Endothelial cell of umbilical vein (primary cell): ENCODE measurements at regions not wholly inside any gene's neighbourhood (a gene's known extent, or its start where the extent isn't known, plus 50 kb on each side); places are given as distances from the start of the nearest gene placed in this dataset.

Experiments used
- EZH2 ChIP-seq: IDR thresholded peaks from 2 replicates; pipeline ENCODE4 v1.6.1; 2012; ENCODE audit warnings: borderline replicate concordance, low read depth, mild to moderate bottlenecking, moderate library complexity, low read length, inconsistent platforms; ENCODE audit not compliant: severe bottlenecking
- POLR2A ChIP-seq: IDR thresholded peaks from 2 replicates; pipeline ENCODE4 v1.6.1; 2012; ENCODE audit warnings: low read depth, mild to moderate bottlenecking, control low read depth, low read length
- TF ChIP-seq, protein P1 (sequence below), 2 donors: IDR thresholded peaks; 1 replicate in 1 of 2; 2 replicates in 1 of 2; pipeline ENCODE4 v1.5.1; 2011; ENCODE audit warnings: low read length in 2 of 2, mild to moderate bottlenecking in 2 of 2, moderate library complexity in 2 of 2, control low read depth in 1 of 2, inconsistent platforms in 1 of 2, low read depth in 1 of 2; ENCODE audit not compliant: insufficient read depth in 1 of 2; ENCODE audit errors: extremely low read depth in 1 of 2
- TF ChIP-seq, protein P2 (sequence below): IDR thresholded peaks from 2 replicates; pipeline ENCODE4 v1.6.1; 2011; ENCODE audit not compliant: insufficient read depth, insufficient read length

DNA sequence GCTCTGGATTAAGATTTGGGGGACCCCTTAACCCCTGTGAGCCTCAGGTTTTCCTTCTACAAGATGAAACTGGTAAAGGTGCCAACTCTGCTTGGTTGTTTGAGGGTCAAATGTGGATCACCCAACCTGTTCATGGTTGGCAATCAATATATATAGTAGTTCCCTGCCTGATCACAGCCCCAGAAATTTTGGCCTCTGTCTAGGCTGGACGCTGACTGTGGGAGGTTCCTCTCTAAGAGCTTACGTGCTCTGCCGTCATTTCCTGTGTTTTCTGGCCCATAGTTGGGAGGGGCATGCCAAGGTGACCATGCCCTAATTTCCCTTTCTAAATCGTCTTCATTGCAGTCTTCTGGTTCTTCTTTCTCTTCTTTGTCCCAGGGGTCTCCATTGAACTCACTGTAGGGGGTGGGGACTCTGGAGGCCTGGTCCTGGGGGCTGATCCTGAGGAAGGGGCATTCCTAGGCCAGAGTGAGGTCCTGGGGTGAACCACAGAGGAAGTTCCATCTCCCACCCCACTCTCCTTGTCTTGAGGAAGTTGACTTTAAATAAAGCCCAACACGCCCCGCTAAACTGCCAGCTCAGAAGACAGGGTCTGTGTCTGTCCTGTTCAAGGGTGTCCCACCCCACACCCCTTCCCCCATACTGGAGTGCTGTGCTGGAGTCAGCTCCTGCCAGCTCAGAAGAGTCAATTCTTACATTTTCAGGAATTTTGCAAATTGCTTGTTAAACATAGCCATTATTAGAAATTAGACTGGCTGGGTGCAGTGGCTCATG is 98.9 kb upstream of the SDK1 start:
- TF ChIP-seq, protein P1, sequence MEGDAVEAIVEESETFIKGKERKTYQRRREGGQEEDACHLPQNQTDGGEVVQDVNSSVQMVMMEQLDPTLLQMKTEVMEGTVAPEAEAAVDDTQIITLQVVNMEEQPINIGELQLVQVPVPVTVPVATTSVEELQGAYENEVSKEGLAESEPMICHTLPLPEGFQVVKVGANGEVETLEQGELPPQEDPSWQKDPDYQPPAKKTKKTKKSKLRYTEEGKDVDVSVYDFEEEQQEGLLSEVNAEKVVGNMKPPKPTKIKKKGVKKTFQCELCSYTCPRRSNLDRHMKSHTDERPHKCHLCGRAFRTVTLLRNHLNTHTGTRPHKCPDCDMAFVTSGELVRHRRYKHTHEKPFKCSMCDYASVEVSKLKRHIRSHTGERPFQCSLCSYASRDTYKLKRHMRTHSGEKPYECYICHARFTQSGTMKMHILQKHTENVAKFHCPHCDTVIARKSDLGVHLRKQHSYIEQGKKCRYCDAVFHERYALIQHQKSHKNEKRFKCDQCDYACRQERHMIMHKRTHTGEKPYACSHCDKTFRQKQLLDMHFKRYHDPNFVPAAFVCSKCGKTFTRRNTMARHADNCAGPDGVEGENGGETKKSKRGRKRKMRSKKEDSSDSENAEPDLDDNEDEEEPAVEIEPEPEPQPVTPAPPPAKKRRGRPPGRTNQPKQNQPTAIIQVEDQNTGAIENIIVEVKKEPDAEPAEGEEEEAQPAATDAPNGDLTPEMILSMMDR (IDR thresholded peaks at IDR 0.05; ENCODE audit: extremely low read depth in 1 of 2, insufficient read depth in 1 of 2, low read depth in 1 of 2, low read length in 2 of 2), result no peak
- TF ChIP-seq EZH2, result no peak
- no peak for TF ChIP-seq POLR2A
- TF ChIP-seq, protein P2, sequence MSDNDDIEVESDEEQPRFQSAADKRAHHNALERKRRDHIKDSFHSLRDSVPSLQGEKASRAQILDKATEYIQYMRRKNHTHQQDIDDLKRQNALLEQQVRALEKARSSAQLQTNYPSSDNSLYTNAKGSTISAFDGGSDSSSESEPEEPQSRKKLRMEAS, result no peak
